Upper lobe of left lung (tissue), 4 donors: ENCODE measurements at regions not wholly inside any gene's neighbourhood (a gene's known extent, or its start where the extent isn't known, plus 50 kb on each side); places are given as distances from the start of the nearest gene placed in this dataset.
"Not testable (repeated sequence)": the region's sequence is repeated elsewhere in the genome, so short reads cannot be mapped to it uniquely, and the experiment has no call there.

Experiments used
- CTCF ChIP-seq, 6 experiments: fragments of 450-650 bp in 4 of 6; fragments of 200-600 bp in 2 of 6; sonication (generic) in 2 of 6; IDR thresholded peaks; one replicate each; pipeline ENCODE4 v1.5.1; 2016 to 2019; ENCODE audit warnings: antibody characterized with exemption in 6 of 6
- EP300 ChIP-seq, 4 donors: sonication (generic); formaldehyde crosslinking; IDR thresholded peaks; one replicate each; pipeline ENCODE4 v1.5.1; 2017; ENCODE audit warnings: antibody characterized with exemption in 4 of 4, control low read depth in 2 of 4
- POLR2AphosphoS5 ChIP-seq, 2 donors: sonication (generic); formaldehyde crosslinking; IDR thresholded peaks; one replicate each; pipeline ENCODE4 v1.5.1; 2017; ENCODE audit warnings: antibody characterized with exemption in 2 of 2

GRCh38 chr15:84388201-84388600 is 152.6 kb downstream of the GOLGA6L4 start:
- TF ChIP-seq CTCF, POLR2AphosphoS5, EP300 (IDR thresholded peaks at IDR 0.05): not testable (repeated sequence)
